HG03521 (cell line): ENCODE measurements at regions not wholly inside any gene's neighbourhood (a gene's known extent, or its start where the extent isn't known, plus 50 kb on each side); places are given as distances from the start of the nearest gene placed in this dataset.
A peak's percentile ranks its signal among the peaks of the same experiment; 100 is the strongest.

Experiments used
- ATAC-seq: cut with Tn5 transposase; IDR thresholded peaks from one replicate; pipeline ENCODE4 v1.9.1; 2021; ENCODE audit warnings: mild to moderate bottlenecking, moderate library complexity; ENCODE audit not compliant: unreplicated experiment

- peak; percentile 100 for ATAC-seq
These were observed 66.2 kb downstream of the PTGER2 start for GRCh38 chr14:52380294-52380693.
